HK-2 (cell line): ENCODE measurements at regions not wholly inside any gene's neighbourhood (a gene's known extent, or its start where the extent isn't known, plus 50 kb on each side); places are given as distances from the start of the nearest gene placed in this dataset.

ENCODE experiments used
- DNase-seq: peaks from one replicate; pipeline ENCODE4 v3.0.0-alpha.2; 2018; ENCODE audit not compliant: unreplicated experiment

- DNase-seq: no peak
Observed at GRCh38 chr16:79790854-79791253, 190.3 kb upstream of the MAF start.

GRCh38 chr16:79788949-79789348 is 188.4 kb upstream of the MAF start:
- no peak for DNase-seq

- DNase-seq: no peak
Observed at GRCh38 chr16:79786389-79786788, 185.9 kb upstream of the MAF start.

DNA sequence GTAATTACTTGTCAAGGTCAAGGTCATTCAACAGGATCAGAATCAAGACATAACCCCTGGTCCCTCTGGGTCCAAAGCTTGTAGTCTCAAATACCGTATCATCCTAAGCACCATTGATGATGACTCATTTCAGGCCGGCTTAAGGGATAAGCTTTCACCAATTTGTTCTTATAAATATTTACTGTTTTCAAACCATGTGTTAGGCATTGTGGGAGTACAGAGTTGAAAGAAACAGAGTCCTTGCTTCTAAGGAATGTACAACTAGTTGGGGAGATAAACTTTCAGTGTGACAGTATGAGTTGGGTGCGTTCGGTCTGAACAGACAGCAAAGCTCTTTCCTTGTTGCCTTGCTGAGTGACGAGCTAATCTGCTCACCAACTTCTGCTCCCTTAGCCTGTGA is 183.5 kb upstream of the MAF start:
- no peak for DNase-seq

GRCh38 chr16:79777679-79778078 is 177.1 kb upstream of the MAF start:
- DNase-seq: no peak

- no peak for DNase-seq
Observed at GRCh38 chr16:79776243-79776847, 175.8 kb upstream of the MAF start.

GRCh38 chr16:79772784-79773183 is 172.2 kb upstream of the MAF start:
- no peak for DNase-seq

- DNase-seq: no peak
Observed at GRCh38 chr16:79772048-79772447, 171.5 kb upstream of the MAF start.

- DNase-seq: peak; percentile 82
Observed at GRCh38 chr16:79770244-79771064, 169.9 kb upstream of the MAF start.

GRCh38 chr16:79769928-79770243 is 169.3 kb upstream of the MAF start:
- DNase-seq: no peak

DNA sequence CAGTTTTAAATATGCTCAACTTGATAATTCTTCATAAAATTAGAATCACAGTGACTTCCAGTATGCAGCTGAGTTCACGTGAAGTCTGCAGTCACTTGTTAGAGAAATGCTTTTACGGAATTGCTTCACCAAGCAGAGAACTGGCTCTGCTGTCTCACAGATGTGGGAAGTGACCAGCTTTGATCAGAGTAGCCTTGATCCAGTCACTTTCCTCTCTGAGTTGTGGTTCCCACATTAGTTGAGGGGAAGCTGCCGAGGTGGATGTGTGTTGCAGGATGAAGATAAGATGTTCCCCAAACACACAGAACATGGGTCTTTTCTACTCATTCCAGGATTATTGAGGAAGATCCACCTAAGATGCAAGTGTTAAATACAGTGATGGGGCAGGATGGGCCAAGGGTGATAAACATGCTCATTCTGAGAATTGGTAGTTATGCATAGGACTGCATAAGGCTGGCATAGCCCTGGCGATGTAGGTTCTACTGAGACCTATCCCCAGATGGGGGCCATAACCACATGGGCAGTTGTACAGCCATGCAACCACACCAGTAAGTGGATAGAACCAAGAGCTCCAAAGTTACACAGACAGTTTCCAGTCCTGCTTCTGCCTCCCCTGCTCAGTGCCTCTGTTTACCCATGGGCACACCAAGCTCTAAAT is 168.9 kb upstream of the MAF start:
- DNase-seq: no peak

DNA sequence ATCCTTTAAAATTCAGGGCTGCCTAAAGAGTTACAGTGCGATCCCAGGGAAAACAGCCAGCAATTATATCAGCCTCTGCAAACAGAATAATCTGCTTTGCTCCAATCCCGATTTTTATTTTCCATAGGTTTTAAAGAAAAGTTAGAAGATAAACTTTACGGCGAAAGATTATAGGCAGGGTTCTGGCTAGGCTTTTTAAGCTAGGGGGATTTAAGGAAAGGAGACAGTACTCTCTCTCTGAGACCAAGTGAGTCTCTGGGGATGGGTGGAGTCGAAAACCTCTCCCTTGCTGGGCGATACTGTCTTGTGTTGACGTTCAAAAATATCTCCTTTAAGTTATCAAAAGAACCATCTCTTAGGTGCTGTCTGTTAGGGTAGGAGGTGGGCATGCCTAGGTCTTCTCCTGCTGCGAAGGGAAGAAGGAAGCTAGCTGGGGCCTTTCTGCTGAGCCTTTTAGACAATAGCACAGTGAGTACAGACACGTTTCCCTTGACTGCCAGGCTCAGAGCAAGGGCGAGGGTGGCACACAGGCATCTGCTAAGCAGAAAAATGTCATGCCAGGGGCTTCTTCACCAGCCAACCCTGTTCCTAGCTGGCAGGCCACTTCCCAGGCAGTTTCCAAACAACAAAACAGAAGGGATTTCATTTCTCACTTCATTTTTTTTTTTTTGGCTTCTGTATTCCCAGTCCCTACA is 167.9 kb upstream of the MAF start:
- no peak for DNase-seq

- no peak for DNase-seq
Observed at GRCh38 chr16:79767421-79768275, 167.1 kb upstream of the MAF start.

GRCh38 chr16:79765901-79766394 is 165.4 kb upstream of the MAF start:
- no peak for DNase-seq

DNA sequence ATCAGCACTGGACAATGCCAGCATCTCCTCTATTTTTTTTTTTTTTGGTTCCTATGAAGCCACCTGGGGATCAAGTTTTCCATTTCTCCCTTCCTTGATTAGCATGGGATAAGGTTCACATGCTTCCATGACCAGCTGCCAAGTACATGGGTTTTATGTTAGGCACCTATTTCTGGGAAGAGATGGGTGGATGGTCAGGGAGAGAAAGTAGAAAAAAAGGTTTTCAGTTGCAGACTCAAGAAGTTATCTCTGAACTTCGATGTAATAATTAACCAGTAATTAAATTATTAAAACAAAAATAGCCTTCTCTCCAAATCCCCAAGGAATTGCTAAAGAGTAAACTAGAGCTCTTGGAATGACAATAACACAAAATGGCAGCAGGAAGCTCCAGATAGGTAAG is 164.9 kb upstream of the MAF start:
- no peak for DNase-seq

DNA sequence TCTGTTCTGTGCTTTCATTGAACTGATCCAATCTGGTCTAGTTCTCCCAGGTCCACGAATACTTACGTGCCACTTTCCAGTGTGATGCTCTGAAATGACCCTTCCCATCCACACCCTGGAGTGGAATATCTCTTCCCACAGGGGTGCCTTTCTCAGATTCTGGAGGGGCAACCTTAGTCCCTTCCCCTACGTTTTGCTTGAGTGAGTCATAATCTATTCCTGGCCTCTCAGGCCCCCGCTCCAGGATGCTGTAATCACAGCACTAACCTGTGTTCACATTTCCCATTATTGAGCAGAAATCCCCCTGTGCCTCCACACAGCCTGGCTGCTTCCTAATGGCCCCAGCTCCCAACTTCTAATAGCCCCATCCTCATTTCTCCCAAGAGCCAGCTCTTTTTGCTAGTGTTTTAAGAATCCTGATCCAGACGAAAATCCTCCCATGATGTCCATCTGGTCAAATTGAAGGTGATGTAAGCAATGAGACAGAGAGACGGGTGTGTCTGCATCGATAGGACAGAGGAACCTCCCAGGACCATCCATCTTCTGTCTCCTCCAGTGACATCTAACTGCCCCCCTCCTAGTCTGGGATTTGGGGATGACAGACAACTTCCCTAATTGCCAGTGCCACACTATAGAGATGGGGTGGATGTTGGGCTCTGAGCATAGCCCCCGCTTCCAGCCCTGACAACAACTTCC is 164.0 kb upstream of the MAF start:
- DNase-seq: no peak

DNA sequence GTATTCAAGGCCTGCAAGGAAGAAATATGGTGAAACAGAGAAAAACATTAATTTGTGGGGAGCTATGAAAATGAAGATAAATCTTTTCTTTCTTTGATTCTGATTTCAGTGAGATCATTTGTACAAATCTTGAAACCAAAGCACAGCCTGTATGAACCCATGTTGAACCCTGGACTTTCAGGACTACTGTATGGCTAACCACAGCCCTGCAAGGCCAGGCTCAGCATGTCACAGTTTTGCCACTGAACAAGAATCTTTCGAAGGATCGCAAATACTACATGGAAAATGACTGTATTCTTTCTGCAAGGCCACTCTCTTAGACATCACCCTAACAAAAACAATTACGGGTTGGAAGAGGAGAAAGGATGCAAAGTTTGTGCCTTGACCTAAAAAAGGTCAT is 161.7 kb upstream of the MAF start:
- no peak for DNase-seq

DNA sequence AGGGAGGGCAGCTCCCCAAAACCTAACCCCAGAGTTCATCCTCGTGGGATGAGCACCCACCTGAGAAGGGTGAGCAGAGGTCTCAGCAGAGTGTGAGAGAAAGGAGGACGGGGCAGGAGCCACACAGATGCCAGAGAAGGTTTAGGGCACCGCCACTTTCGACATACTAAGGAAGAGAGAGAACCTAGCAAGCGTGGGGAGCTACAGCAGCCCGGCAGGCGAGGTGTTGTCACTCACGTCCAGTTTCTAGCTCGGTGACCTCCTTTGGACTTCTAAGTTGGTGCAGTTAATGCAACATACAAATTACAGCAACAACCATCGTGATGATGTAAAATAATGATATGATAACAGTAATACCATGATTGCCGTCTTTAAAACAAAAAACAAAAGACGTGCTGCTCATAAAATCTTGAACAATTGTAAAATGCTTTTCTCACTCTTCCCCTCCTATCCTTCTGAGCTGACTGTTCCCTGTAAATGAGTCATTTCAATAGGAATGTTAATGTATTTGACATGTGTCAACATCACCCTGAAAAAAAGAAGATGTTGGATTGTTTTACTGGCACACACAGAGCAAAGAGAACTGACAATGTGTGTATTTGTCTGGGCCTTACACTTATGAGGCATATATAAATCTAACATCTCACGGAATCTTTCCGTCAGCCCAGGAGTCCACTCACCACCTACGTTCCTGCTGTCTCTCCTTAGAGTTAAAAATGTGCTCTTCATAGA is 158.2 kb upstream of the MAF start:
- no peak for DNase-seq

- no peak for DNase-seq
Observed at GRCh38 chr16:79757968-79758367, 157.4 kb upstream of the MAF start.

- DNase-seq: no peak
Observed at GRCh38 chr16:79757163-79757562, 156.6 kb upstream of the MAF start.
